ENCODE measurements at regions not wholly inside any gene's neighbourhood (a gene's known extent, or its start where the extent isn't known, plus 50 kb on each side); places are given as distances from the start of the nearest gene placed in this dataset.

GRCh38 chr6:105847433-105847832 lies 238.7 kb upstream of the PRDM1 start:
- H3K27ac Mint-ChIP-seq, result no peak overlapping the region
- H3K9me3 Mint-ChIP-seq (ENCODE audit: low read depth), result no peaks in the 10 kb centered on the region
- H3K36me3 Mint-ChIP-seq (ENCODE audit: insufficient read depth), result no peaks in the 10 kb centered on the region
- DNase-seq (ENCODE audit: low spot score, unreplicated experiment), result no peak
- no peak overlapping the region for H3K4me3 Mint-ChIP-seq (ENCODE audit: low read depth)
- no peaks in the 10 kb centered on the region for H3K4me1 Mint-ChIP-seq (ENCODE audit: low read depth)
- H3K27me3 Mint-ChIP-seq, result peaks cover 26% of the 10 kb centered on the region
- no peak for TF ChIP-seq CTCF (IDR thresholded peaks at IDR 0.05; ENCODE audit: unreplicated experiment)

GRCh38 chr6:105844275-105844883 lies 241.8 kb upstream of the PRDM1 start:
- no peaks in the 10 kb centered on the region for H3K36me3 Mint-ChIP-seq (ENCODE audit: insufficient read depth)
- TF ChIP-seq CTCF (IDR thresholded peaks at IDR 0.05; ENCODE audit: unreplicated experiment), result no peak
- no peaks in the 10 kb centered on the region for H3K9me3 Mint-ChIP-seq (ENCODE audit: low read depth)
- H3K4me1 Mint-ChIP-seq (ENCODE audit: low read depth), result no peaks in the 10 kb centered on the region
- no peak overlapping the region for H3K4me3 Mint-ChIP-seq (ENCODE audit: low read depth)
- DNase-seq (ENCODE audit: low spot score, unreplicated experiment), result no peak
- H3K27me3 Mint-ChIP-seq, result peaks cover 9% of the 10 kb centered on the region
- no peak overlapping the region for H3K27ac Mint-ChIP-seq

- no peaks in the 10 kb centered on the region for H3K9me3 Mint-ChIP-seq (ENCODE audit: low read depth)
- H3K4me1 Mint-ChIP-seq (ENCODE audit: low read depth), result no peaks in the 10 kb centered on the region
- no peak overlapping the region for H3K27ac Mint-ChIP-seq
- DNase-seq (ENCODE audit: low spot score, unreplicated experiment), result no peak
- TF ChIP-seq CTCF (IDR thresholded peaks at IDR 0.05; ENCODE audit: unreplicated experiment), result no peak
- H3K27me3 Mint-ChIP-seq, result peaks cover 9% of the 10 kb centered on the region
- no peaks in the 10 kb centered on the region for H3K36me3 Mint-ChIP-seq (ENCODE audit: insufficient read depth)
- no peak overlapping the region for H3K4me3 Mint-ChIP-seq (ENCODE audit: low read depth)
Observed at GRCh38 chr6:105839266-105839665, 246.9 kb upstream of the PRDM1 start.

- H3K4me3 Mint-ChIP-seq (ENCODE audit: low read depth), result no peak overlapping the region
- no peak overlapping the region for H3K27ac Mint-ChIP-seq
- H3K27me3 Mint-ChIP-seq, result peaks cover 12% of the 10 kb centered on the region
- H3K4me1 Mint-ChIP-seq (ENCODE audit: low read depth), result no peaks in the 10 kb centered on the region
- no peak for TF ChIP-seq CTCF (IDR thresholded peaks at IDR 0.05; ENCODE audit: unreplicated experiment)
- H3K36me3 Mint-ChIP-seq (ENCODE audit: insufficient read depth), result no peaks in the 10 kb centered on the region
- DNase-seq (ENCODE audit: low spot score, unreplicated experiment), result no peak
- H3K9me3 Mint-ChIP-seq (ENCODE audit: low read depth), result no peaks in the 10 kb centered on the region
Observed at GRCh38 chr6:105838171-105838570, 248.0 kb upstream of the PRDM1 start.

GRCh38 chr6:105836889-105837288 lies 249.2 kb upstream of the PRDM1 start:
- H3K4me1 Mint-ChIP-seq (ENCODE audit: low read depth), result no peaks in the 10 kb centered on the region
- peaks cover 8% of the 10 kb centered on the region for H3K27me3 Mint-ChIP-seq
- H3K36me3 Mint-ChIP-seq (ENCODE audit: insufficient read depth), result no peaks in the 10 kb centered on the region
- H3K4me3 Mint-ChIP-seq (ENCODE audit: low read depth), result no peak overlapping the region
- no peaks in the 10 kb centered on the region for H3K9me3 Mint-ChIP-seq (ENCODE audit: low read depth)
- H3K27ac Mint-ChIP-seq, result no peak overlapping the region
- no peak for DNase-seq (ENCODE audit: low spot score, unreplicated experiment)
- no peak for TF ChIP-seq CTCF (IDR thresholded peaks at IDR 0.05; ENCODE audit: unreplicated experiment)
